ENCODE measurements at regions not wholly inside any gene's neighbourhood (a gene's known extent, or its start where the extent isn't known, plus 50 kb on each side); places are given as distances from the start of the nearest gene placed in this dataset.
"Not testable (repeated sequence)": the region's sequence is repeated elsewhere in the genome, so short reads cannot be mapped to it uniquely, and the experiment has no call there.

DNA sequence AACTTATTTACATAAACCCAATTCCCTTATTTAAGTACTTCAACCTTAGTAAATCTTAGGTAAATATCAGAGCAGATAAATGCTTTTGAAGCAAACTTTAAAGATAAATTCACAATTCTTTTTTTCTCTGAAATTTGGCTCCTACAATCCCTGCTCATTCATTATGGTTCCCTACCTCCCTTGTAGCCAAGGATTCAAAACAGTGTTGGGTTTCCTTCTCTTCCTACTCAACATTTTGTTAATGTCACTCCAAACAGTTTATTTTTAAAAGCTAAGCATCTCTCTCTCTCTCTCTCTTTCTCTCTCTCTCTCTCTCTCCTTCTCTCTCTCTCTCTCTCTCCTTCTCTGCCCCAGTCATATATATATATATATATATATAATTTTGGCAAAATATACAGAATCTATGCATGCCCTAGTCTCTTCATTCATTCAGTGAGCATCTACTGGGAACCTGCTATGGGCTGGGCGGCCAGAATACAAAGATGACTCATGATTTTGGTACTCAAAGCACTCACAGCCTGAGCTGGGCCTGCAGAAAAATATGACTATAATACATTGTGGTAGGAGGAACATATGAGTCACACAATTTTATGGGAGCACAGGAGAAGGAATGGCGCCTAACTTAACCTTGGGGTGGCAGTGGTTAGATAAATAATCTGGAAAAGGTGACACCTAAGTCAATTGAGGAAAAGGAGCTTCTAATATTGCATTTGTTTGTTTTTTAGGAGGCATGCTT, 123.7 kb upstream of the DHRS4 start:
- DNase-seq = peak in 2 of 56 donors; percentile 7 to 11

DNA sequence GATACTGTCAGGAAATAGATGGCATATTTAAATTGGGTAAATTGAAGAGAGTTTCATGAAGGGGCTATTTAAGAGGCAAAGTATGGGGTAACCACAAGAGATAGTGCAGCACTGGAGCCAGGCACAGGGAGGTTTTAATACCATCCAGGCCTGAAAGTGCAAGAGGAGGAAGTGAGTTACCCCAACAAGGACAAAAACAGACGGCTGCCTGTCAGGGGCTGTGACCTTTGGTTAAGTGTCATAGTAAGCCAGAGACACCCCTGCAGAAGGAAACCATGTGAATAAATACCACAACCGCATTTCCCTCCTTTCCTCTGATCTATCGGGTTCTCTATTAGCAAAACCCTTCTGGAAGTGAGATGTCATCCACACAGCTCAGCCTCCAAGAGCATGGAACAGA, 122.0 kb upstream of the DHRS4 start:
- peak in 1 of 56 donors; percentile 19 for DNase-seq

DNA sequence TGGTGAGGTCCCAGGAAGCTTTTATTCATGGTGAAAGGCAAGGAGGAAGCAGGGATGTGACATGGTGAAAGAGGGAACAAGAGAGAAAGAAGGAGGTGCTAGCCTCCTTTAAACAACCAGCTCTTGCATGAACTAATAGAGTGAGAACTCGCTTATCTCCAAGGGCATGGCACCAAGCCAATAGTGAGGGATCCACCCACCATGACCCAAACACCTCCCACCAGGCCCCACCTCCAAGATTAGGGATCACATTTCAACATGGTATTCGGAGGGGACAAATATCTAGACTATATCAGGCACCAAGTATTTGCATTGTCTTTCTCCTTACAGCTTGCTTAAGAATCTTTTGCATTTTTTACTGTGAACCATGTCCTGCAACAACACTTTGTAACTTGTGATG, 91.9 kb upstream of the DHRS4 start:
- no peak for DNase-seq

DNA sequence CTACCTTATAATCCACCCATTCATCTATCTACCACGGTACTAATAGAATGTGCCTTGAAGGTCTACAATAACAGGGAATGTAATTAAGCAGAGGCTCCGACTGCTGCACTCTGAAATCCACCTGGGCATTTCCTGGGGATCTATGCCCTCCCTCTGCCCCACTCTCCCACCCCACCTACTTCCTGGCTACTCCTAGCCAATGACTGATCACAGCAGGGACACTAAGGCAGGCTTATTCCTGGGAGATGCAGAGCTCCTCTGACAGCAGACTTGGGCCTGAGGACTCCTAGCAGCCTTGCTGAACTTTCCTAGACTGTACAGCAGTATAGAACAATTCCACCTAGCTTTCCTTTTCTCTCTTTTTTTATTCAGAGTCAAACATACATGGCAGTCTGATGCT, 91.1 kb upstream of the DHRS4 start:
- no peak for DNase-seq

- DNase-seq = no peak
Observed at GRCh38 chr14:23863836-23864235, 89.7 kb upstream of the DHRS4 start.

DNA sequence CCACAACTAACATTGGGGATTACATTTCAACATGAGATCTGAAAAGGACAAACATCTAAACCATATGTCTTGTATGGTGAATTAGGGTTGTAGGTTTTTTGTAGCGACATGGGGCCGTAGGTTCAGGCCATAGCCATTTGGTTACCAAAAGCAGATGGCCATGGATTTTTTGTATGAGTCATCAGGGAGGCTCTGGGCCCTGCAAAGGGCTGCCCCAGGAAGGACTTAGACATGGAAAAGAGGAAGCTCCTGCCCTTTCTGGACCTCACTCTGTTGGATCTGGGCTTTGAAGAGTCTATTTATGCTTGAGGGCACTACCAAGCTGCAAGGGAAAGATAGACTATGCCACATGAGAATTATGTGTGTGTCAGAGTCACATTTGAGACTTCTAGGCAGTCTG, 89.3 kb upstream of the DHRS4 start:
- DNase-seq = no peak

DNA sequence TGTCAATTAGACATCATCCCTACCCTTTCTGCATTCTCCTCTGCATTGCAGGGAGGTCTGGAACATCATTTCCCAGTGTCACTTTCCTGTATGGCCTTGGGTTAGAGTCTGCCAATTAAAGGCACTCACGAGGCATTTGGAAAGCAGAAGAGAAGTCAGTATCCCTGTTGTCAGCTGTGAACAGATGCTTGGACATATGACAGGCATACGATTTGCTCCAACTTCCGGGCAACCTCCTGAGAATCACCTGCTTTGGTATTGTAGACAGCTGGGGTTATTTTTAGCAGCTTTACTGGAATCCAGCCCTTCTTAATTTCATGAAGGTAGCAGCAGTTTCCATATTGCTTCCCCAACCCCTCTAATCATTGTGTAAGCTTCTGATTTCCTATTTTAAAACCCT, 88.7 kb upstream of the DHRS4 start:
- no peak for DNase-seq

- DNase-seq = no peak
Observed at GRCh38 chr14:23865502-23865901, 88.1 kb upstream of the DHRS4 start.

- DNase-seq = no peak
Observed at GRCh38 chr14:23866269-23866668, 87.3 kb upstream of the DHRS4 start.

DNA sequence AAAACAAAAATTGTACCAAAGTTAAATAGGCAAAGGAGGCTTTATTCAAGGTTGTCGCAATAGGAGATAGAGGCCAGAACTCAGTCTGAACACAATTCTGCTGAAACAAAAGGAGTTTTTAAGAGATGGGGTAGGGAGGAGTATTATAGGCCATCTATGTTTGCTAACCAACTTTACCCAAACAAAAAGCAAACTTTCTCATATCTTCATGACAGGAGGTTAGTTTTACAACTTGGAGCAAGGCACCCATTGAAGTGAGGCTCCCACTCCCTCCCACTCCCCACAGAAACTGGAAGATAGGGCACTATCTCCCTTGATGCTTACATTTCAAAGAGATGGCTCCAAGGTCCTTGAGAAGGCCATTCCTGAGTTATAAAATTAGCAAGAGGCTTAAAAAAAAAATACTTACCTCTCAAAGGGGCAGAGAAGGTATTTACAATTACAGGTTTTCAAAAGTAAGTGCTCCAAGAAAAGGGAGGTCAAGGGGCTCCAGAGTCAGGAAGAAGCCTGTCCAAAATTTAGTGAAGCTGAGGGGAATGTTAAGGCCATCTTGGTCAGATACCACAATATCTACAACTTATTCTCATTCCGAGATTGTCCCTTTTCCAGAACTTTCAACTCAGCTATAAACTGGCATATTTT, 84.4 kb upstream of the DHRS4 start:
- no peak for DNase-seq

- no peak for DNase-seq
Observed at GRCh38 chr14:23876160-23876750, 77.3 kb upstream of the DHRS4 start.

DNA sequence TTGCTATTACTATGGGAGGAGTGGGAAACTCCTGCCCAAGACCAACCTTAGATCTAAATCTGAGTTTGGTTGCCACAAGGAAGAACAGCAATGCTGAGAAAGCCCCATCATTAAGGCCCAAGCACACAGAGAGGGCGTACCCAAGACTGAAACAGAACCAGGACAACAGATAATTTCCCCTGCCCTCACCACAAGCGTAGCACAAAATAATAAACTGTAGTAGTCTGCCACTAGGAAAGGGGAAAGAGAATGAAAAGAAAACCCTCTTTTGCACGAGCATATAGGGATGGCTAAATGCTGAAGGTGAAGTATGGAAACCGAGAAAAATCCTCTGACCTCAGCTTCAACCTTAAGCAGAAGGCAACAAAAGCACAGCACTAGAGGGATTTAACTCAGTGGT, 76.5 kb upstream of the DHRS4 start:
- DNase-seq = no peak

DNA sequence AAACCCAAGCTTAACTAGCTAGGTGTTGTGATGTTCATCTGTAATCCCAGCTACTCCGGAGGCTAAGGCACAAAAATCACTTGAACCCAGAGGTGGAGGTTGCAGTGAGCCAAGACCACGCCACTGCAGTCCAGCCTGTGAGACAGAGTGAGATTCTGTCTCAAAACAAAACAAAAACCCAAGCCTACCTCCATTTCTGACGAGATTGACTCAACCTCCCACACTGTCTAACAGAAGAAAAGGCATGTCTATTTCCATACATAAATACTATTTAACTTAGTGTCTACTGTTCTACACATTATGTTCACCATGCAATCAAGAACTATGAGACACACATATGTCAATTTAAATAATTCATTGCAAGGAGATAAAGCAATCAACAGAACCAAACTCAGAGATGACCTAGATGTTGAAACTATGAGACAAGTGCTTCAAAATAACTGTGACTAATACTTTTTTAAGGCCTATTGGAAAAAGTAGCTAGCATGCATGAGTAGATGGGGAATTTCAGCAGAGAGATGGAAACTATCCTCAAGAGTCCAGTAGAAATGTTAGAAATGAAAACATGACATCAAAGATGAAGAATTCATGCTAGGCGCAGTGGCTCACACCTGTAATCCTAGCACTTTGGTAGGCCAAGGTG, 75.9 kb upstream of the DHRS4 start:
- no peak for DNase-seq

- DNase-seq = no peak
Observed at GRCh38 chr14:23881282-23881681, 72.3 kb upstream of the DHRS4 start.

DNA sequence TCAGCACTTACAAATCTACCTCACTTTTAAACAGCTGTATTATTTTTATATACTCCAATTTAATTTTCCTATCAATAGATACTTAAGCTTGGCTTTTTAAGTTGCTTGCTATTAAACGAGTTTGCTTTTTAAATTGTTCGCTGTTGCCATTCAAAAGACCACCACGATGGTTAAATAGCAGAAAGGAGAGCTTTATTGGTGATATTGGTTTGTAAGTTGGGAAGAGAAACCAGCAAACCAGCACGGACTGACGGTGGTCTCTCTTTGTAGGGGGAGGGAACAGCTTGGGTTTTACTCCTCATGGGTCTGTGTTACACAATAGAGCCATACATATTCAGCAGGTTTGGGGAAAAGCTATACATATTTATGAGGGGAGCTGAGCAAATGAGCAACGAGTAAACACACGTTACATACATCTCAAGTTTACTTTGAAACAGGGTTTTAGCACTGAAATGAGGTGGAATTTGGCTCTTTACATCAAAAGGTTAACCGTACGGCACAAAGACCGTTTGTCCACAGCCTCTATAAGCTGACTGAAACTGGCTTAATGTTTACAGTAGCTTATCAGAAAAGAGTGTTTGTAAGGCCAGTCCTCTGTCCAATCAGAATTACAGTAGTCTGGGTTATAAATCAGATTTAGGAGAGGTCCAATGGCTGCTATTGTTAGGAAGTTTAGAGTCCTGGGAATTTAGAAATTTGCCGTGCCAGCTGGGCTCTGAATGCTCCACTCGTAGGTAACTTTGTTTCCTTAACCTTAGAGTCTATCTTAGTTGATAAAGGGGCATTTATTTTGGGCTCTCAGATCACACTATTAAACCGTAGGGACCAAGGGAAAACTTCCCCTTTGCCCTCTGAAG, 69.7 kb upstream of the DHRS4 start:
- no peak for DNase-seq

- DNase-seq = no peak
Observed at GRCh38 chr14:23884541-23884904, 69.0 kb upstream of the DHRS4 start.

GRCh38 chr14:23887536-23887935, 66.0 kb upstream of the DHRS4 start:
- DNase-seq = no peak

DNA sequence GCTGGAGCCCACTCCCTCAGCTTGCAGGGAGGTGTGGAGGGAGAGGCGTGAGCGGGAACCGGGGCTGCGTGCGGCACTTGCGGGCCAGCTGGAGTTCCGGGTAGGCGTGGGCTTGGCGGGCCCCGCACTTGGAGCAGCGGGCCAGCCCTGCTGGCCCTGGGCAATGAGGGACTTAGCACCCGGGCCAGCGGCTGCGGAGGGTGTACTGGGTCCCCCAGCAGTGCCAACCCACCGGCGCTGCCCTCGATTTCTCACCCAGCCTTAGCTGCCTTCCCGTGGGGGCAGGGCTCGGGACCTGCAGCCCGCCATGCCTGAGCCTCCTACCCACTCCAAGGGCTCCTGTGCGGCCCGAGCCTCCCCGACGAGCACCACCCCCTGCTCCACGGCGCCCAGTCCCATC, 61.9 kb upstream of the DHRS4 start:
- DNase-seq = not testable (repeated sequence)

DNA sequence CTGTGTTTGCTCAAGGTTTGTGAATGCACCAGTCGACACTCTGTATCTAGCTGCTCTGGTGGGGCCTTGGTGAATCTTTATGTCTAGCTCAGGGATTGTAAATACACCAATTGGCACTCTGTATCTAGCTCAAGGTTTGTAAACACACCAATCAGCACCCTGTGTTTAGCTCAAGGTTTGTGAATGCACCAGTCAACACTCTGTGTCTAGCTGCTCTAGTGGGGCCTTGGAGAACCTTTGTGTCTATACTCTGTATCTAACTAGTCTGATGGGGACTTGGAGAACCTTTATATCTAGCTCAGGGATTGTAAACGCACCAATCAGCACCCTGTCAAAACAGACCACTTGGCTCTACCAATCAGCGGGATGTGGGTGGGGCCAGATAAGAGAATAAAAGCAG, 61.3 kb upstream of the DHRS4 start:
- DNase-seq = not testable (repeated sequence)

- no peak for DNase-seq
Observed at GRCh38 chr14:23894362-23895052, 59.1 kb upstream of the DHRS4 start.

DNA sequence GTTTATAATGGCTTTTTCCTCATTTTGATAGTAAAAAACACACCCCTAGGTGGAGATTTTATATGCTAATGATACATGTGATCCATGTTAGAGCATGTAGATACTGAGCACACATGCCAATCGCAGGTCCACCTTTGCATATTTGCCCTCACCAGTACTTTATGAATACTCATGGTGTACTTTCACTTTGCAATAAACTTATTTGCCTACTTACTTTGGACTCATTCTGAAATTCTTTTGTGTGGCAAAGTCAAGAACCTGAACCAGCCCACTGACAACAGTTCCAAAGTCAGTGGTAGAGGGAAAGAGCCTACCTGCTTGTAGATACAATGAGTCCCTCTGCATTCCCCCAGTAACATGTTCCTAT, 58.5 kb upstream of the DHRS4 start:
- DNase-seq = no peak
